ENCODE measurements at regions not wholly inside any gene's neighbourhood (a gene's known extent, or its start where the extent isn't known, plus 50 kb on each side); places are given as distances from the start of the nearest gene placed in this dataset.
"Not testable (repeated sequence)": the region's sequence is repeated elsewhere in the genome, so short reads cannot be mapped to it uniquely, and the experiment has no call there.

DNA sequence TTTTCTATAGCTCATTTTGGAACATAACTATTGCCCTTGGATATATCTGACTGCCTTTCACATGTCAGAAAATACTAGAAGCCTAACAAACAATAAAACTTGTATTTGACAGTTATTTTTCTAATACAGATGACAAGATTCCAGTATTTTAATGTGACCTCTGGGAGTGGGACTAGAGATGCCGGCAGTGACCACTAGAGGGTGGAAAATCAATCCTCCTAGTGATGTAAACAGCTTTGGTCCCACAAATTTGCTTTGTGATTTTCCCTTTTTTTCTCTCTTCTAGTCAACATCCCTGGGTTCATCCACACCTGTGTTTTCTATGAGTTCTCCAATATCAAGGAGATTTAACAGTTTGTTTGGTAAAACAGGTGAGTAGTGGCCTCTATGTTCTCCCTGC is 615.1 kb downstream of the SPATA31A6 start:
- not testable (repeated sequence) for H3K27ac Mint-ChIP-seq (ENCODE audit: unreplicated experiment); DNase-seq (ENCODE audit: extremely low spot score, unreplicated experiment); H3K36me3 Mint-ChIP-seq (ENCODE audit: unreplicated experiment); H3K4me1 Mint-ChIP-seq (ENCODE audit: unreplicated experiment); H3K4me3 Mint-ChIP-seq (ENCODE audit: unreplicated experiment); H3K9me3 Mint-ChIP-seq (ENCODE audit: unreplicated experiment); H3K27me3 Mint-ChIP-seq (ENCODE audit: unreplicated experiment)
- TF ChIP-seq, protein P1, sequence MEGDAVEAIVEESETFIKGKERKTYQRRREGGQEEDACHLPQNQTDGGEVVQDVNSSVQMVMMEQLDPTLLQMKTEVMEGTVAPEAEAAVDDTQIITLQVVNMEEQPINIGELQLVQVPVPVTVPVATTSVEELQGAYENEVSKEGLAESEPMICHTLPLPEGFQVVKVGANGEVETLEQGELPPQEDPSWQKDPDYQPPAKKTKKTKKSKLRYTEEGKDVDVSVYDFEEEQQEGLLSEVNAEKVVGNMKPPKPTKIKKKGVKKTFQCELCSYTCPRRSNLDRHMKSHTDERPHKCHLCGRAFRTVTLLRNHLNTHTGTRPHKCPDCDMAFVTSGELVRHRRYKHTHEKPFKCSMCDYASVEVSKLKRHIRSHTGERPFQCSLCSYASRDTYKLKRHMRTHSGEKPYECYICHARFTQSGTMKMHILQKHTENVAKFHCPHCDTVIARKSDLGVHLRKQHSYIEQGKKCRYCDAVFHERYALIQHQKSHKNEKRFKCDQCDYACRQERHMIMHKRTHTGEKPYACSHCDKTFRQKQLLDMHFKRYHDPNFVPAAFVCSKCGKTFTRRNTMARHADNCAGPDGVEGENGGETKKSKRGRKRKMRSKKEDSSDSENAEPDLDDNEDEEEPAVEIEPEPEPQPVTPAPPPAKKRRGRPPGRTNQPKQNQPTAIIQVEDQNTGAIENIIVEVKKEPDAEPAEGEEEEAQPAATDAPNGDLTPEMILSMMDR (IDR thresholded peaks at IDR 0.05): peak; percentile 40

- H3K27me3 Mint-ChIP-seq (ENCODE audit: unreplicated experiment); H3K9me3 Mint-ChIP-seq (ENCODE audit: unreplicated experiment); H3K4me3 Mint-ChIP-seq (ENCODE audit: unreplicated experiment); DNase-seq (ENCODE audit: extremely low spot score, unreplicated experiment); H3K4me1 Mint-ChIP-seq (ENCODE audit: unreplicated experiment); H3K27ac Mint-ChIP-seq (ENCODE audit: unreplicated experiment); H3K36me3 Mint-ChIP-seq (ENCODE audit: unreplicated experiment): not testable (repeated sequence)
Observed at GRCh38 chr9:42802716-42803115, 619.3 kb downstream of the SPATA31A6 start.

- H3K4me1 Mint-ChIP-seq (ENCODE audit: unreplicated experiment); DNase-seq (ENCODE audit: extremely low spot score, unreplicated experiment); H3K4me3 Mint-ChIP-seq (ENCODE audit: unreplicated experiment); H3K27ac Mint-ChIP-seq (ENCODE audit: unreplicated experiment); H3K36me3 Mint-ChIP-seq (ENCODE audit: unreplicated experiment); H3K27me3 Mint-ChIP-seq (ENCODE audit: unreplicated experiment): not testable (repeated sequence)
- H3K9me3 Mint-ChIP-seq (ENCODE audit: unreplicated experiment): peaks cover 13% of the 10 kb centered on the region
Observed at GRCh38 chr9:42806674-42807073, 623.2 kb downstream of the SPATA31A6 start.

DNA sequence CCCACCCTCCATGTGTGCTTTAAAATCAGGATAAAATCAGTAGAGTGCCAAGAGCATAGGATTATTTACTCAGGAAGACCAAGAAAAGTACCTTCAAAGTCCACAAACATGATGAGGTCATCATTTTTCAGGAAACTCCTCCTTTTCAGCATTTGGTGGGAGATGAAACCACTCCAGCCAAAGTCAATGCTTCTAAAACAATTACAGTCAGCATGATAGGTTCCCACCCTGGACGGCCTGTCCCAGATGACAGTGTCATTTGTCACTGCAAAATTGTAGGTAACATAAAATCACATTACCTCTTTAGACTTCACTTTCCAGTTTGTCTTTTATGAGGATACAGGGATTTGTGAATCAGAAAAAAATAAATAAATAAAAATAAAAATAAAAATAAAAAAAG is 638.0 kb downstream of the SPATA31A6 start:
- H3K4me3 Mint-ChIP-seq (ENCODE audit: unreplicated experiment); H3K27ac Mint-ChIP-seq (ENCODE audit: unreplicated experiment); H3K9me3 Mint-ChIP-seq (ENCODE audit: unreplicated experiment); DNase-seq (ENCODE audit: extremely low spot score, unreplicated experiment); H3K4me1 Mint-ChIP-seq (ENCODE audit: unreplicated experiment); H3K36me3 Mint-ChIP-seq (ENCODE audit: unreplicated experiment); H3K27me3 Mint-ChIP-seq (ENCODE audit: unreplicated experiment): not testable (repeated sequence)

DNA sequence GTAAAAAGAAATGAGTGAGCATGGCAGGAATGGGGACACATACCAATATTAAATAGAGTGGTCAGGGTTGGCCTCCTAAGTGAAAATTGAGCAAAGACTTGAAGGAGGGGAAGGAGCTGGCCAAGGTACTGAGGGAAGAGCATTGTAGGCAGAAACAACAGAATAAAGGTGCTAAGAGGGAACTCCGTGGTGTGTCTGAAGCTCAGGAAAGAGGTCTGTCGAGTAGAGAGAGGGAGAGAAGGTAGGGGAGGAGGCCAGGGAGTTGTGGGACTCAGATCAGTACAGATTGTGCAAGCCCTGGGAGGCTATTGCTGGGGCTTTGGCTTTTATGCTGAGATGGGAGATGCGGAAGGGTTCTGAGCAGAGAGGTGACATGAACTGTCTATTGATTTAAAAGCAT is 664.7 kb downstream of the SPATA31A6 start:
- H3K4me3 Mint-ChIP-seq (ENCODE audit: unreplicated experiment); H3K27ac Mint-ChIP-seq (ENCODE audit: unreplicated experiment); H3K27me3 Mint-ChIP-seq (ENCODE audit: unreplicated experiment); DNase-seq (ENCODE audit: extremely low spot score, unreplicated experiment); H3K9me3 Mint-ChIP-seq (ENCODE audit: unreplicated experiment); H3K36me3 Mint-ChIP-seq (ENCODE audit: unreplicated experiment); H3K4me1 Mint-ChIP-seq (ENCODE audit: unreplicated experiment): not testable (repeated sequence)

GRCh38 chr9:42850896-42851693 is 667.6 kb downstream of the SPATA31A6 start:
- not testable (repeated sequence) for H3K4me1 Mint-ChIP-seq (ENCODE audit: unreplicated experiment); DNase-seq (ENCODE audit: extremely low spot score, unreplicated experiment); H3K27ac Mint-ChIP-seq (ENCODE audit: unreplicated experiment); H3K36me3 Mint-ChIP-seq (ENCODE audit: unreplicated experiment); H3K9me3 Mint-ChIP-seq (ENCODE audit: unreplicated experiment); H3K4me3 Mint-ChIP-seq (ENCODE audit: unreplicated experiment); H3K27me3 Mint-ChIP-seq (ENCODE audit: unreplicated experiment)

DNA sequence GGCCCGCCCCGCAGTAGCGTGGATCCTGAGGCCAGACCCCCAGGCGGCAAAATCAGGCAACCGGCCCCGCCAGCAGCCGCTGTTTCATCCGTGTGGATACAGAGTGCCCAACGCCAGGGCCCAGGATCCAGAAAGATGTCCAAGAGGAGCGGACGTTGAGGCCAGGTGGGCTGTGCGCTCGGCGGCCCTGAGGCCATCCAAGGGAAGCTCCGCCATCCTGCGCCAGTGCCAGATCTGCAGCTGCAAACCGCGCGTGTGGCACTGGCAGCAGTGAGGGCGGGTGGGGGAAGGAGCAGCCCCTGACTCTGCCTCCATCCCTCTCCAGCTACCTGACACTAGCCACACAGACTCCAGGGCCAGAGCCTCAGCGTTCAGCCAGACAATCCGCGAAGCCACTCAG is 668.2 kb downstream of the SPATA31A6 start:
- not testable (repeated sequence) for H3K9me3 Mint-ChIP-seq (ENCODE audit: unreplicated experiment); H3K4me1 Mint-ChIP-seq (ENCODE audit: unreplicated experiment); H3K27ac Mint-ChIP-seq (ENCODE audit: unreplicated experiment); H3K36me3 Mint-ChIP-seq (ENCODE audit: unreplicated experiment); DNase-seq (ENCODE audit: extremely low spot score, unreplicated experiment); H3K27me3 Mint-ChIP-seq (ENCODE audit: unreplicated experiment); H3K4me3 Mint-ChIP-seq (ENCODE audit: unreplicated experiment)

GRCh38 chr9:42852133-42852930 is 668.9 kb downstream of the SPATA31A6 start:
- not testable (repeated sequence) for H3K9me3 Mint-ChIP-seq (ENCODE audit: unreplicated experiment); DNase-seq (ENCODE audit: extremely low spot score, unreplicated experiment); H3K4me1 Mint-ChIP-seq (ENCODE audit: unreplicated experiment); H3K27me3 Mint-ChIP-seq (ENCODE audit: unreplicated experiment); H3K27ac Mint-ChIP-seq (ENCODE audit: unreplicated experiment); H3K36me3 Mint-ChIP-seq (ENCODE audit: unreplicated experiment)
- TF ChIP-seq, protein P1 (IDR thresholded peaks at IDR 0.05): peak; percentile 13
- peak overlapping the region; percentile 58 for H3K4me3 Mint-ChIP-seq (ENCODE audit: unreplicated experiment)

DNA sequence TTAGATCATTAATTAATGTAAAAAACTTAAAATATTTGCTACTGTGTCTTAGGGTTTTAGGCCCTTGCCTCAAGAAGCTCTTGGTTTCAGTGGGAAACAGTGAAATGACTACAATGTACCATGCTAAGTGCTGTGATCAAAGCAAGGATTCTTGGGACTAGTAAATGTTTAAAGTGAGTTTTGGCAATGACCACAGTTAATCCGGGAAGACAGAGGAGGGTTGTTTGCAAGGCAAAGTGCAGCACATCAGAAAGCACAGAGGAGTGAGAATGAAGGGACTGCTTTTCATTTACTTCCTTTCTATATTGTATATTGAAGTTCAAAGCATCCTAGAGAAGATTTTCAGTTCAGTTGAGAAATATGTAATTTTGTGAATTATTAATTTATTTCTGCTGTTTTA is 676.7 kb downstream of the SPATA31A6 start:
- H3K9me3 Mint-ChIP-seq (ENCODE audit: unreplicated experiment); H3K36me3 Mint-ChIP-seq (ENCODE audit: unreplicated experiment); H3K27ac Mint-ChIP-seq (ENCODE audit: unreplicated experiment); H3K4me1 Mint-ChIP-seq (ENCODE audit: unreplicated experiment); H3K27me3 Mint-ChIP-seq (ENCODE audit: unreplicated experiment); DNase-seq (ENCODE audit: extremely low spot score, unreplicated experiment); H3K4me3 Mint-ChIP-seq (ENCODE audit: unreplicated experiment): not testable (repeated sequence)

DNA sequence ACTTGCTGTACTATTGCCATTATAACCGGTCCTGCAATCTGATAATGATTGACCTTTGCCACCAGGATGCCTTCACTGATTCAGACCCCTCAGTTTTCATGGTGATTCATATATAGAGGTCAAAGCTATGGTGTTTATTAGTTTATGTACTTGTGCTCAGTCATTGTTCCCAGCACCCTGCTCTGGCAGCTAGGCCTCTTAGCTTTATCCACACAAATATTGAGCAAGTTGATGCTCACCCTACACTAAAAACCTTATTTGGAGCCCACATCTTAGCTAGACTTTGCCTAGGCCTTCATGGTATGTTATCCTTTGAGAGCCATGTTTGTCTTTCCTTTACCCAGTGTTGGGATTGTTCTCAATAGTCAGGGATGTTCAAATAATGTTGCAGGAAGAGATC is 679.0 kb downstream of the SPATA31A6 start:
- not testable (repeated sequence) for H3K27me3 Mint-ChIP-seq (ENCODE audit: unreplicated experiment); H3K36me3 Mint-ChIP-seq (ENCODE audit: unreplicated experiment); H3K27ac Mint-ChIP-seq (ENCODE audit: unreplicated experiment); DNase-seq (ENCODE audit: extremely low spot score, unreplicated experiment); H3K4me3 Mint-ChIP-seq (ENCODE audit: unreplicated experiment); H3K4me1 Mint-ChIP-seq (ENCODE audit: unreplicated experiment); H3K9me3 Mint-ChIP-seq (ENCODE audit: unreplicated experiment)

Data from osteocyte (in vitro differentiated cells).